HUES64 (cell line): ENCODE measurements at regions not wholly inside any gene's neighbourhood (a gene's known extent, or its start where the extent isn't known, plus 50 kb on each side); places are given as distances from the start of the nearest gene placed in this dataset.

Experiments
- H3K27ac ChIP-seq: 2 replicates; pipeline ENCODE4 v1.7.0; 2013; ENCODE audit warnings: low read depth, low read length, inconsistent platforms
- H3K27me3 ChIP-seq: 2 replicates; pipeline ENCODE4 v1.6.1; 2013; ENCODE audit warnings: mild to moderate bottlenecking, low read length; ENCODE audit not compliant: insufficient read depth
- H3K36me3 ChIP-seq: 2 replicates; pipeline ENCODE4 v1.6.1; 2013; ENCODE audit warnings: mild to moderate bottlenecking, low read length; ENCODE audit not compliant: insufficient read depth
- H3K4me1 ChIP-seq: 2 replicates; pipeline ENCODE4 v1.6.1; 2013; ENCODE audit warnings: mild to moderate bottlenecking, low read length, moderate library complexity; ENCODE audit not compliant: insufficient read depth
- H3K4me3 ChIP-seq: 2 replicates; pipeline ENCODE4 v1.5.1; 2013; ENCODE audit warnings: mild to moderate bottlenecking, low read length, moderate library complexity
- H3K9ac ChIP-seq: 2 replicates; pipeline ENCODE4 v1.6.1; 2013; ENCODE audit warnings: mild to moderate bottlenecking, low read depth, low read length
- H3K9me3 ChIP-seq: 2 replicates; pipeline ENCODE4 v1.6.1; 2013; ENCODE audit warnings: low read depth, low read length; ENCODE audit not compliant: insufficient read depth
- WGBS: fragments of 150-250, 120-280 bp; methylation state at CpG from one replicate; pipeline ENCODE4 v1.1.7; 2013; ENCODE audit warnings: missing lambda C conversion rate; 5-methylcytosine and 5-hydroxymethylcytosine counted together

GRCh38 chr1:239854922-239855321, 236.8 kb upstream of the FMN2 start:
- H3K9me3 ChIP-seq: no peaks in the 10 kb centered on the region
- peaks cover 16% of the 10 kb centered on the region for H3K4me1 ChIP-seq
- 92% methylated on average over 2 of the region's 2 CpGs for WGBS
- H3K27ac ChIP-seq: no peak overlapping the region
- no peaks in the 10 kb centered on the region for H3K27me3 ChIP-seq
- no peak overlapping the region for H3K4me3 ChIP-seq
- no peak overlapping the region for H3K9ac ChIP-seq
- H3K36me3 ChIP-seq: no peaks in the 10 kb centered on the region

- no peak overlapping the region for H3K9ac ChIP-seq
- no peaks in the 10 kb centered on the region for H3K9me3 ChIP-seq
- no peak overlapping the region for H3K27ac ChIP-seq
- H3K4me1 ChIP-seq: peaks cover 11% of the 10 kb centered on the region; the same call in 1 of the 2 replicates
- H3K4me3 ChIP-seq: no peak overlapping the region
- WGBS: 83% methylated on average over 6 of the region's 6 CpGs
- H3K27me3 ChIP-seq: no peaks in the 10 kb centered on the region
- no peaks in the 10 kb centered on the region for H3K36me3 ChIP-seq
Observed at GRCh38 chr1:239856067-239856466, 235.6 kb upstream of the FMN2 start.

- H3K36me3 ChIP-seq: no peaks in the 10 kb centered on the region
- no CpG with 5 or more reads among the region's 1 CpG for whole genome bisulfite sequencing
- no peaks in the 10 kb centered on the region for H3K27me3 ChIP-seq
- no peak overlapping the region for H3K4me3 ChIP-seq
- H3K27ac ChIP-seq: no peak overlapping the region
- peaks cover 11% of the 10 kb centered on the region; the same call in 1 of the 2 replicates for H3K4me1 ChIP-seq
- no peaks in the 10 kb centered on the region for H3K9me3 ChIP-seq
- no peak overlapping the region for H3K9ac ChIP-seq
Observed at GRCh38 chr1:239856924-239857323, 234.8 kb upstream of the FMN2 start.

GRCh38 chr1:239858057-239858456, 233.6 kb upstream of the FMN2 start:
- no peak overlapping the region for H3K27ac ChIP-seq
- no peaks in the 10 kb centered on the region for H3K27me3 ChIP-seq
- H3K36me3 ChIP-seq: no peaks in the 10 kb centered on the region
- peaks cover 11% of the 10 kb centered on the region; the same call in 1 of the 2 replicates for H3K4me1 ChIP-seq
- 92% methylated on average over 4 of the region's 4 CpGs for WGBS
- no peak overlapping the region for H3K9ac ChIP-seq
- no peaks in the 10 kb centered on the region for H3K9me3 ChIP-seq
- H3K4me3 ChIP-seq: no peak overlapping the region

- Histone ChIP-seq H3K4me3 (no peak overlapping the region), H3K36me3 (no peaks in the 10 kb centered on the region), H3K4me1 (peaks cover 11% of the 10 kb centered on the region; the same call in 1 of the 2 replicates), H3K9ac (no peak overlapping the region), H3K27ac (no peak overlapping the region), H3K9me3 (no peaks in the 10 kb centered on the region), H3K27me3 (no peaks in the 10 kb centered on the region)
- 93% methylated on average over 5 of the region's 5 CpGs for WGBS
Observed at GRCh38 chr1:239858529-239858928, 233.2 kb upstream of the FMN2 start.

GRCh38 chr1:239861985-239862384, 229.7 kb upstream of the FMN2 start:
- H3K9me3 ChIP-seq: no peaks in the 10 kb centered on the region
- H3K36me3 ChIP-seq: no peaks in the 10 kb centered on the region
- 100% methylated on average over 1 of the region's 1 CpG for WGBS
- no peaks in the 10 kb centered on the region for H3K27me3 ChIP-seq
- no peaks in the 10 kb centered on the region; the same call in 1 of the 2 replicates for H3K4me1 ChIP-seq
- H3K4me3 ChIP-seq: no peak overlapping the region
- no peak overlapping the region for H3K27ac ChIP-seq
- H3K9ac ChIP-seq: no peak overlapping the region

GRCh38 chr1:239868058-239868832, 223.4 kb upstream of the FMN2 start:
- H3K36me3 ChIP-seq: no peaks in the 10 kb centered on the region
- H3K4me1 ChIP-seq: no peaks in the 10 kb centered on the region
- no peak overlapping the region for H3K4me3 ChIP-seq
- no peaks in the 10 kb centered on the region for H3K27me3 ChIP-seq
- H3K9me3 ChIP-seq: no peaks in the 10 kb centered on the region
- no peak overlapping the region for H3K9ac ChIP-seq
- no peak overlapping the region for H3K27ac ChIP-seq
- 93% methylated on average over 13 of the region's 13 CpGs for WGBS

- no peak overlapping the region for H3K9ac ChIP-seq
- no peak overlapping the region for H3K27ac ChIP-seq
- H3K9me3 ChIP-seq: no peaks in the 10 kb centered on the region
- H3K4me3 ChIP-seq: no peak overlapping the region
- H3K4me1 ChIP-seq: no peaks in the 10 kb centered on the region
- 96% methylated on average over 6 of the region's 6 CpGs for WGBS
- H3K36me3 ChIP-seq: no peaks in the 10 kb centered on the region
- no peaks in the 10 kb centered on the region for H3K27me3 ChIP-seq
Observed at GRCh38 chr1:239870194-239870593, 221.5 kb upstream of the FMN2 start.

- no peaks in the 10 kb centered on the region for H3K27me3 ChIP-seq
- no peak overlapping the region for H3K4me3 ChIP-seq
- H3K36me3 ChIP-seq: no peaks in the 10 kb centered on the region
- H3K4me1 ChIP-seq: no peaks in the 10 kb centered on the region
- no peaks in the 10 kb centered on the region for H3K9me3 ChIP-seq
- no peak overlapping the region for H3K9ac ChIP-seq
- no peak overlapping the region for H3K27ac ChIP-seq
- 92% methylated on average over 2 of the region's 2 CpGs for WGBS
Observed at GRCh38 chr1:239872626-239873025, 219.1 kb upstream of the FMN2 start.

GRCh38 chr1:239874831-239875230, 216.9 kb upstream of the FMN2 start:
- no peaks in the 10 kb centered on the region for H3K27me3 ChIP-seq
- WGBS: 96% methylated on average over 10 of the region's 10 CpGs
- no peaks in the 10 kb centered on the region for H3K36me3 ChIP-seq
- no peak overlapping the region for H3K27ac ChIP-seq
- H3K9ac ChIP-seq: no peak overlapping the region
- no peaks in the 10 kb centered on the region for H3K4me1 ChIP-seq
- no peaks in the 10 kb centered on the region for H3K9me3 ChIP-seq
- no peak overlapping the region for H3K4me3 ChIP-seq

GRCh38 chr1:239879321-239880170, 212.1 kb upstream of the FMN2 start:
- Histone ChIP-seq H3K9me3 (no peaks in the 10 kb centered on the region), H3K27ac (no peak overlapping the region), H3K4me3 (no peak overlapping the region), H3K27me3 (no peaks in the 10 kb centered on the region), H3K9ac (no peak overlapping the region), H3K36me3 (no peaks in the 10 kb centered on the region), H3K4me1 (no peaks in the 10 kb centered on the region)
- WGBS: 83% methylated on average over 10 of the region's 10 CpGs
